GM21526 (cell line): ENCODE measurements at regions not wholly inside any gene's neighbourhood (a gene's known extent, or its start where the extent isn't known, plus 50 kb on each side); places are given as distances from the start of the nearest gene placed in this dataset.
"Not testable (repeated sequence)": the region's sequence is repeated elsewhere in the genome, so short reads cannot be mapped to it uniquely, and the experiment has no call there.

Experiments used
- ATAC-seq: cut with Tn5 transposase; IDR thresholded peaks from one replicate; pipeline ENCODE4 v1.9.1; 2021; ENCODE audit warnings: moderate library complexity; ENCODE audit not compliant: unreplicated experiment, low FRiP score

GRCh38 chr5:56632199-56632598, 183.2 kb upstream of the MAP3K1 start:
- ATAC-seq: no peak

- ATAC-seq: no peak
Observed at GRCh38 chr5:56631719-56632118, 183.6 kb upstream of the MAP3K1 start.

GRCh38 chr5:56628616-56629015, 186.7 kb upstream of the MAP3K1 start:
- ATAC-seq: not testable (repeated sequence)

- ATAC-seq: no peak
Observed at GRCh38 chr5:56625541-56625940, 189.8 kb upstream of the MAP3K1 start.

- no peak for ATAC-seq
Observed at GRCh38 chr5:56624751-56625150, 190.6 kb upstream of the MAP3K1 start.

GRCh38 chr5:56622141-56622540, 193.2 kb upstream of the MAP3K1 start:
- no peak for ATAC-seq

- ATAC-seq: no peak
Observed at GRCh38 chr5:56620903-56621677, 194.3 kb upstream of the MAP3K1 start.

GRCh38 chr5:56617998-56618397, 197.4 kb upstream of the MAP3K1 start:
- ATAC-seq: no peak

- ATAC-seq: no peak
Observed at GRCh38 chr5:56616454-56617160, 198.7 kb upstream of the MAP3K1 start.

GRCh38 chr5:56615361-56616153, 199.8 kb upstream of the MAP3K1 start:
- no peak for ATAC-seq

- ATAC-seq: no peak
Observed at GRCh38 chr5:56612759-56613158, 202.6 kb upstream of the MAP3K1 start.

- no peak for ATAC-seq
Observed at GRCh38 chr5:56612353-56612752, 203.0 kb upstream of the MAP3K1 start.

- ATAC-seq: no peak
Observed at GRCh38 chr5:56610093-56610698, 205.2 kb upstream of the MAP3K1 start.

- ATAC-seq: no peak
Observed at GRCh38 chr5:56608217-56608925, 207.0 kb upstream of the MAP3K1 start.

GRCh38 chr5:56607551-56607950, 207.8 kb upstream of the MAP3K1 start:
- ATAC-seq: no peak

GRCh38 chr5:56607074-56607473, 208.3 kb upstream of the MAP3K1 start:
- ATAC-seq: no peak

- ATAC-seq: no peak
Observed at GRCh38 chr5:56606192-56606591, 209.2 kb upstream of the MAP3K1 start.

- ATAC-seq: no peak
Observed at GRCh38 chr5:56605231-56605630, 210.1 kb upstream of the MAP3K1 start.

GRCh38 chr5:56601641-56602071, 213.7 kb upstream of the MAP3K1 start:
- no peak for ATAC-seq

GRCh38 chr5:56598941-56599340, 216.4 kb upstream of the MAP3K1 start:
- ATAC-seq: no peak
